ENCODE measurements at regions not wholly inside any gene's neighbourhood (a gene's known extent, or its start where the extent isn't known, plus 50 kb on each side); places are given as distances from the start of the nearest gene placed in this dataset.

GRCh38 chr18:10205151-10205550, 249.3 kb upstream of the APCDD1 start:
- no peak for DNase-seq (ENCODE audit: extremely low read depth, low read depth)

- DNase-seq (ENCODE audit: extremely low read depth, low read depth) = no peak
Measured at GRCh38 chr18:10207682-10208345, 246.6 kb upstream of the APCDD1 start.

- DNase-seq (ENCODE audit: extremely low read depth, low read depth) = no peak
Measured at GRCh38 chr18:10209302-10209701, 245.1 kb upstream of the APCDD1 start.

- no peak for DNase-seq (ENCODE audit: extremely low read depth, low read depth)
Measured at GRCh38 chr18:10210057-10210633, 244.3 kb upstream of the APCDD1 start.

GRCh38 chr18:10213526-10213925, 240.9 kb upstream of the APCDD1 start:
- no peak for DNase-seq (ENCODE audit: extremely low read depth, low read depth)

- no peak for DNase-seq (ENCODE audit: extremely low read depth, low read depth)
Measured at GRCh38 chr18:10215446-10215845, 239.0 kb upstream of the APCDD1 start.

- DNase-seq (ENCODE audit: extremely low read depth, low read depth) = no peak
Measured at GRCh38 chr18:10216791-10217190, 237.6 kb upstream of the APCDD1 start.

- no peak for DNase-seq (ENCODE audit: extremely low read depth, low read depth)
Measured at GRCh38 chr18:10217211-10217610, 237.2 kb upstream of the APCDD1 start.

GRCh38 chr18:10225300-10225699, 229.1 kb upstream of the APCDD1 start:
- DNase-seq (ENCODE audit: extremely low read depth, low read depth) = no peak

GRCh38 chr18:10226971-10227370, 227.5 kb upstream of the APCDD1 start:
- DNase-seq (ENCODE audit: extremely low read depth, low read depth) = no peak

GRCh38 chr18:10228326-10228725, 226.1 kb upstream of the APCDD1 start:
- DNase-seq (ENCODE audit: extremely low read depth, low read depth) = no peak

GRCh38 chr18:10229458-10229857, 225.0 kb upstream of the APCDD1 start:
- DNase-seq (ENCODE audit: extremely low read depth, low read depth) = no peak

- DNase-seq (ENCODE audit: extremely low read depth, low read depth) = peak; percentile 9
Measured at GRCh38 chr18:10230072-10230471, 224.4 kb upstream of the APCDD1 start.

- DNase-seq (ENCODE audit: extremely low read depth, low read depth) = no peak
Measured at GRCh38 chr18:10231220-10231619, 223.2 kb upstream of the APCDD1 start.

- DNase-seq (ENCODE audit: extremely low read depth, low read depth) = no peak
Measured at GRCh38 chr18:10232062-10232461, 222.4 kb upstream of the APCDD1 start.

GRCh38 chr18:10233082-10233875, 221.2 kb upstream of the APCDD1 start:
- no peak for DNase-seq (ENCODE audit: extremely low read depth, low read depth)

GRCh38 chr18:10234281-10234680, 220.2 kb upstream of the APCDD1 start:
- DNase-seq (ENCODE audit: extremely low read depth, low read depth) = no peak

- DNase-seq (ENCODE audit: extremely low read depth, low read depth) = no peak
Measured at GRCh38 chr18:10234912-10235660, 219.3 kb upstream of the APCDD1 start.

GRCh38 chr18:10235661-10235952, 218.8 kb upstream of the APCDD1 start:
- no peak for DNase-seq (ENCODE audit: extremely low read depth, low read depth)

- DNase-seq (ENCODE audit: extremely low read depth, low read depth) = no peak
Measured at GRCh38 chr18:10239103-10239502, 215.3 kb upstream of the APCDD1 start.

GRCh38 chr18:10239991-10240634, 214.3 kb upstream of the APCDD1 start:
- DNase-seq (ENCODE audit: extremely low read depth, low read depth) = no peak

Data from NCI-H460 (cell line).